Fibroblast of skin of left quadriceps (primary cell): ENCODE measurements at regions not wholly inside any gene's neighbourhood (a gene's known extent, or its start where the extent isn't known, plus 50 kb on each side); places are given as distances from the start of the nearest gene placed in this dataset.

Experiments used
- DNase-seq, 2 experiments: peaks; one replicate each; pipeline ENCODE4 v3.0.0-alpha.2; 2013; ENCODE audit warnings: low read depth in 2 of 2

GRCh38 chr17:63378411-63379375 is 67.4 kb downstream of the CYB561 start:
- no peak for DNase-seq

DNA sequence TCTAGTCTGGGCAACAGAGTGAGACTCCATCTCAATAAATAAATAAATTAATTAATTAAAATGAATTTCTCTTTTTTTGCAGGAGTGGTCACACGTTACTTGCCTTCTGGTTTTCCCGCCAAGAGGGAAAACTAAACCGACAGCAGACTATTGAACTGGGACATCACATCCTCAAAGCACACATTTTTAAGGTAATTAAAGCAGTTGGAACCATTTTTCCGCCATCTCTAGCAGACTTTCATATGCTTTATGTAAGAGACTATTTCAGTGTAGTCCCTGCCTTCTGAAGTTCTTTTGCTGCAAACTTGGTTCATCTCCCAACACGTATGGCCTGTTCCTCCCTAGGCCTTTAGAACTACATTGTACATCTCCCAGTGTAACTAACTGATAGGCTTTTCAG is 66.5 kb downstream of the CYB561 start:
- DNase-seq, result no peak

DNA sequence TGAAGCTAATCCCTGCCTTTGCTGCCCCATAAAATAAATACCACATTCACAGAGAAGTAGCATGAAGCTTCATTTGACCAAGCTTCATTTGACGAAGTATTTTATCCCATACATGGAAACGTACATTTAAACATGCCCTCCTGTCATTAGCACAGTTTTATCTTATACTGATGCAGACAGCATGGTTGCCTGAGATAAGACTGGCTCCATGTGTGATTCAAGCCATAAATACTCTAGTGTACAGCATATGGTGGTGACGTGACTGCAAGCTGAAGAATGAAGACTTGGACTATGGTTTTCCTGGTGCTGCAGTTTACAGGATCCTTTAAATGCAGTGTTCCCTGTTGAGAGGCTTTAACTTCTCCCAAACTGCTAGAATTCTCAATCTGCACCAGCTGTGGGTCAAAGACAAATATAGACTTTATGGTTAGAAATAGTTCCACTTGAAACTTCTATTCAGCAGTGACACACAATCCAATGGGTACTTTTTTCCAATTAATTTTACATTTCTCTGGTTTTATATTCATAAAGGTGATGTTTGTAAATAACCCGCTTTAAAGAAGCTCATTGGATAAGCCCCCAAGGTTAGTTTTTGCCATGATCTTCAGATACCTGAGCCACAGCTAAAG is 64.9 kb downstream of the CYB561 start:
- DNase-seq, result no peak

DNA sequence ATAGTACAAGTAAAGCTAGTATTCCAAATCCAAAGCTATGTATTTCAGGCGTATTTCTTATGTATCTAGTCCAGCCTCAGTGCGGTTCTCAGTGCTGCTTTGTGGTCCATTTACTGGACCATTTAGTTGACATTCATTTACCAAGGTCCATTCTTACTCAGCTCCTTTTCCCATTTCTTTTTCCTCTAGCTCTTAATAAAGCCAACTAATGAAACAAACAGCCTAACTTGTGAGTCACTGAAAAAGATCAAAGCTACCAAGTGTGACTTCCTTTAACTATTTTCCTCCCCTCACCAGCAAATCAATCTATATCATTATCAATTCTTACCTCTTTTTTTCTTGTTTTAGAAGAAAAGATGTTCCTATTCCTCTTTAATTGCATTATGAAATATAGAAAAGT is 64.0 kb downstream of the CYB561 start:
- DNase-seq, result no peak
